ENCODE measurements at regions not wholly inside any gene's neighbourhood (a gene's known extent, or its start where the extent isn't known, plus 50 kb on each side); places are given as distances from the start of the nearest gene placed in this dataset.
"Not testable (repeated sequence)": the region's sequence is repeated elsewhere in the genome, so short reads cannot be mapped to it uniquely, and the experiment has no call there.

DNA sequence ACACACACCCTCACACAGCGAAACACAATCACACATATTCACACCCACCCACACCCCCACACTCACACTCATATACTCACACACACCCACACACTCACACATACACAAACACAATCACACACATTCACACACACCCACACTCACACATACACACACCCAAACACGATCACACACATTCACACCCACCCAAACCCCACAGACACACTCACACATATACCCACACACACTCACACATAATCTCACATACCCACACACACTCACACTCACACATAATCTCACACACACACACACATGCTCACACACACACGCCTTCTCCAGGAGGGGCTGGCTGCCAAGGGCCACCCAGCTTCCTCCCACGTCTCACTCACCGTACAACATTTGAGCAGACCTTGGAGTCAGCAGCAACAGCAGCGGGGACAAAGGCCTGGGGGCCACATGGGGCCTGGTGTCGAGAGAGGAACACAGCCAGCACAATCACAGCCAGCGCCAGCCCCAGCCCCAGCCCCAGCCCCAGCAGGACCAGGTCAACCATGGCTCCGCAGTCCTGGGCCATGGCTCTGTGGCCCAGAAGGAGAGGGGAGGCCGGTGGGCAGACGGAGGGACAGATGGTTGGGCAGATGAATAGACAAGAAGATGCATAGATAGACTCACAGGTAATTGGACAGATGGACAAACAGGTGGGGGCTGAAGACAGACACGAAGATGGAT lies 932.9 kb downstream of the TUBA3C start:
- H3K9ac ChIP-seq (ENCODE audit: insufficient read depth in 1 of 2, low read depth in 2 of 2, low read length in 2 of 2); H3K36me3 ChIP-seq (ENCODE audit: control insufficient read depth, insufficient read depth, low read length); H3K9me1 ChIP-seq (ENCODE audit: control insufficient read depth, insufficient read depth, low read length); H4K20me1 ChIP-seq (replicated peaks; ENCODE audit: control insufficient read depth, insufficient read depth, low read length); H3K9me3 ChIP-seq (replicated peaks; ENCODE audit: control insufficient read depth, insufficient read depth, low read depth, low read length); BruUV-seq (replicated peaks); POLR2A ChIA-PET; H3K79me2 ChIP-seq (ENCODE audit: control insufficient read depth, insufficient read depth, low read length); ATAC-seq; H3K4me1 ChIP-seq (replicated peaks in 1 of 2; ENCODE audit: control insufficient read depth in 2 of 2, insufficient read depth in 2 of 2, low read length in 2 of 2); H3K27ac ChIP-seq (ENCODE audit: extremely low read depth, low read depth, low read length); FAIRE-seq; CTCF ChIA-PET (ENCODE audit: low intra/inter-chr PET ratio); H3K4me2 ChIP-seq (ENCODE audit: insufficient read depth, low read length); H3K4me3 ChIP-seq; H2AFZ ChIP-seq (ENCODE audit: low read depth, low read length); intact Hi-C loops (cut with micrococcal nuclease); in situ Hi-C loops (cut with MboI); DNase-seq (ENCODE audit: extremely low read depth in 1 of 4, low spot score in 3 of 4); H3K27me3 ChIP-seq (ENCODE audit: control insufficient read depth in 2 of 2, insufficient read depth in 2 of 2, low read length in 2 of 2): not testable (repeated sequence)
- WGBS (ENCODE audit: insufficient coverage, low coverage, missing lambda C conversion rate), result 5% methylated on average over 12 of the region's 12 CpGs

DNA sequence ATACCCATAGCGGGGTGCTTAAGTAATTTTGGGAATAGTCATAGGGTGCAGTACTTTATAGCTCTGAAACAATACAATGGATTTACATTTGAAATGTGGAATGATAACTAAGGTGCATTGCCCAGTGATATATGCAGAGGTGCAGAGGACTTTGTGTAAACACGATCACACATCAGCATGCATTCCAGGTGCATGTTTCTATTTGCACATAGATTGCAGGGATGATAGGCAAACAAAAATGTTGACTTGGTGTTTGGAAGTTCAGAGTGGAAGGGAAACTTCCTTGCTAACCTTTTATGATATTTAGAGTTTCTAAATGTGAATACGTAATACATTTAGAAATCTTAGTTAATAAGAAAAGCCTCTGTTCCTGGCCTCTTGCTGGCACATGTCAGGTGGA lies 941.5 kb downstream of the TUBA3C start:
- H2AFZ ChIP-seq (ENCODE audit: low read depth, low read length); H3K4me1 ChIP-seq (replicated peaks in 1 of 2; ENCODE audit: control insufficient read depth in 2 of 2, insufficient read depth in 2 of 2, low read length in 2 of 2); BruUV-seq (replicated peaks); H3K79me2 ChIP-seq (ENCODE audit: control insufficient read depth, insufficient read depth, low read length); in situ Hi-C loops (cut with MboI); ATAC-seq; H3K9me3 ChIP-seq (replicated peaks; ENCODE audit: control insufficient read depth, insufficient read depth, low read depth, low read length); H3K27ac ChIP-seq (ENCODE audit: extremely low read depth, low read depth, low read length); CTCF ChIA-PET (ENCODE audit: low intra/inter-chr PET ratio); POLR2A ChIA-PET; H3K4me3 ChIP-seq; H3K27me3 ChIP-seq (ENCODE audit: control insufficient read depth in 2 of 2, insufficient read depth in 2 of 2, low read length in 2 of 2); H3K36me3 ChIP-seq (ENCODE audit: control insufficient read depth, insufficient read depth, low read length); intact Hi-C loops (cut with micrococcal nuclease); FAIRE-seq; H4K20me1 ChIP-seq (replicated peaks; ENCODE audit: control insufficient read depth, insufficient read depth, low read length); DNase-seq (ENCODE audit: extremely low read depth in 1 of 4, low spot score in 3 of 4); H3K4me2 ChIP-seq (ENCODE audit: insufficient read depth, low read length); H3K9ac ChIP-seq (ENCODE audit: insufficient read depth in 1 of 2, low read depth in 2 of 2, low read length in 2 of 2); H3K9me1 ChIP-seq (ENCODE audit: control insufficient read depth, insufficient read depth, low read length): not testable (repeated sequence)
- 2% methylated on average over 3 of the region's 3 CpGs for WGBS (ENCODE audit: insufficient coverage, low coverage, missing lambda C conversion rate)

DNA sequence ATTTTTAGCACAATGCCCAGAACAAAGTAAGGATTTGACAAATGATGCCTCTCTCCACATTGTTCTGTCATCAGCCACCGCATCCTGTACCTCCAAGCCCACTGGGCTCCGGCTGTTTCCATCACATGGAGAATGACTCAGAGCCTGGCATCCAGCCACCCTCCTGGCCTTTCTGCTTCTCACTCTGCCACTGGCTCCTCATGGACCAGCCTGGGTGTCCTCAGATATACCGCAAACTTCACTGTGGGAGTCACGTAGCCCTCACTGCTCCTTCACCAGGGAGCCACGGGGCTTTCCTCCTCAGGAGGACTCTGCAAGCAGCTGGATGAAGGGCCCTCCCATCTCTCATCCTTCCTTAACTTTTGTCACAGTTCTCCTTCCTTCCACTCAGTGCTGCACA lies 943.0 kb downstream of the TUBA3C start:
- H3K9me3 ChIP-seq (replicated peaks; ENCODE audit: control insufficient read depth, insufficient read depth, low read depth, low read length); ATAC-seq; H3K4me2 ChIP-seq (ENCODE audit: insufficient read depth, low read length); H3K9me1 ChIP-seq (ENCODE audit: control insufficient read depth, insufficient read depth, low read length); POLR2A ChIA-PET; in situ Hi-C loops (cut with MboI); FAIRE-seq; H4K20me1 ChIP-seq (replicated peaks; ENCODE audit: control insufficient read depth, insufficient read depth, low read length); H3K4me3 ChIP-seq; DNase-seq (ENCODE audit: extremely low read depth in 1 of 4, low spot score in 3 of 4); CTCF ChIA-PET (ENCODE audit: low intra/inter-chr PET ratio); H3K27me3 ChIP-seq (ENCODE audit: control insufficient read depth in 2 of 2, insufficient read depth in 2 of 2, low read length in 2 of 2); BruUV-seq (replicated peaks); H3K4me1 ChIP-seq (replicated peaks in 1 of 2; ENCODE audit: control insufficient read depth in 2 of 2, insufficient read depth in 2 of 2, low read length in 2 of 2); H3K36me3 ChIP-seq (ENCODE audit: control insufficient read depth, insufficient read depth, low read length); H3K79me2 ChIP-seq (ENCODE audit: control insufficient read depth, insufficient read depth, low read length); intact Hi-C loops (cut with micrococcal nuclease); H2AFZ ChIP-seq (ENCODE audit: low read depth, low read length); H3K9ac ChIP-seq (ENCODE audit: insufficient read depth in 1 of 2, low read depth in 2 of 2, low read length in 2 of 2); H3K27ac ChIP-seq (ENCODE audit: extremely low read depth, low read depth, low read length): not testable (repeated sequence)
- WGBS (ENCODE audit: insufficient coverage, low coverage, missing lambda C conversion rate), result 4% methylated on average over 4 of the region's 5 CpGs

All from K562 (cell line).